ENCODE measurements at regions not wholly inside any gene's neighbourhood (a gene's known extent, or its start where the extent isn't known, plus 50 kb on each side); places are given as distances from the start of the nearest gene placed in this dataset.

- no peaks in the 10 kb centered on the region for H3K79me2 ChIP-seq
- no peaks in the 10 kb centered on the region for H3K9me2 ChIP-seq (replicated peaks; ENCODE audit: insufficient read depth)
- no peak for TF ChIP-seq EZH2phosphoT487 (IDR thresholded peaks at IDR 0.05; ENCODE audit: low read depth, severe bottlenecking, unreplicated experiment)
- no peak for TF ChIP-seq CTCF (IDR thresholded peaks at IDR 0.05; ENCODE audit: poor library complexity)
- no peak for TF ChIP-seq EZH2 (IDR thresholded peaks at IDR 0.05; ENCODE audit: borderline replicate concordance)
- H3K27ac ChIP-seq, result no peak overlapping the region
- WGBS (ENCODE audit: low lambda C conversion rate, missing lambda C conversion rate), result 91% methylated on average over 3 of the region's 3 CpGs
- H3K4me3 ChIP-seq, result no peak overlapping the region
- H3K9me3 ChIP-seq (ENCODE audit: low read depth), result no peaks in the 10 kb centered on the region
- no peaks in the 10 kb centered on the region for H3K36me3 ChIP-seq (replicated peaks; ENCODE audit: insufficient read depth, low read depth)
- no peak for DNase-seq (ENCODE audit: low spot score)
- no peaks in the 10 kb centered on the region for H3K27me3 ChIP-seq
- no peak overlapping the region for H3K4me2 ChIP-seq
- no peaks in the 10 kb centered on the region for H3K4me1 ChIP-seq (ENCODE audit: insufficient read depth)
- no peak overlapping the region for H2AFZ ChIP-seq
- H4K20me1 ChIP-seq (ENCODE audit: insufficient read depth, poor library complexity, severe bottlenecking), result no peaks in the 10 kb centered on the region
These were observed 151.0 kb upstream of the PAPPA start for GRCh38 chr9:116002624-116003023.

GRCh38 chr9:116003397-116003796 lies 150.2 kb upstream of the PAPPA start:
- no peak for DNase-seq (ENCODE audit: low spot score)
- 100% methylated on average over 1 of the region's 1 CpG for WGBS (ENCODE audit: low lambda C conversion rate, missing lambda C conversion rate)
- Histone ChIP-seq H3K4me3 (no peak overlapping the region), H3K9me3 (ENCODE audit: low read depth) (no peaks in the 10 kb centered on the region), H3K27ac (no peak overlapping the region), H3K36me3 (replicated peaks; ENCODE audit: insufficient read depth, low read depth) (no peaks in the 10 kb centered on the region), H3K27me3 (no peaks in the 10 kb centered on the region), H2AFZ (no peak overlapping the region), H3K9me2 (replicated peaks; ENCODE audit: insufficient read depth) (no peaks in the 10 kb centered on the region), H3K4me2 (no peak overlapping the region), H4K20me1 (ENCODE audit: insufficient read depth, poor library complexity, severe bottlenecking) (no peaks in the 10 kb centered on the region), H3K4me1 (ENCODE audit: insufficient read depth) (no peaks in the 10 kb centered on the region), H3K79me2 (no peaks in the 10 kb centered on the region)
- TF ChIP-seq EZH2 (IDR thresholded peaks at IDR 0.05; ENCODE audit: borderline replicate concordance) (no peak), EZH2phosphoT487 (IDR thresholded peaks at IDR 0.05; ENCODE audit: low read depth, severe bottlenecking, unreplicated experiment) (no peak), CTCF (IDR thresholded peaks at IDR 0.05; ENCODE audit: poor library complexity) (no peak)

- H3K9me2 ChIP-seq (replicated peaks; ENCODE audit: insufficient read depth), result no peaks in the 10 kb centered on the region
- no peaks in the 10 kb centered on the region for H3K4me1 ChIP-seq (ENCODE audit: insufficient read depth)
- H4K20me1 ChIP-seq (ENCODE audit: insufficient read depth, poor library complexity, severe bottlenecking), result no peaks in the 10 kb centered on the region
- no peak overlapping the region for H3K4me3 ChIP-seq
- no peak overlapping the region for H3K4me2 ChIP-seq
- no peak overlapping the region for H3K27ac ChIP-seq
- no peaks in the 10 kb centered on the region for H3K27me3 ChIP-seq
- H3K79me2 ChIP-seq, result no peaks in the 10 kb centered on the region
- TF ChIP-seq CTCF (IDR thresholded peaks at IDR 0.05; ENCODE audit: poor library complexity) (no peak), EZH2 (IDR thresholded peaks at IDR 0.05; ENCODE audit: borderline replicate concordance) (no peak), EZH2phosphoT487 (IDR thresholded peaks at IDR 0.05; ENCODE audit: low read depth, severe bottlenecking, unreplicated experiment) (no peak)
- WGBS (ENCODE audit: low lambda C conversion rate, missing lambda C conversion rate), result 74% methylated on average over 2 of the region's 2 CpGs
- no peaks in the 10 kb centered on the region for H3K36me3 ChIP-seq (replicated peaks; ENCODE audit: insufficient read depth, low read depth)
- no peaks in the 10 kb centered on the region for H3K9me3 ChIP-seq (ENCODE audit: low read depth)
- no peak for DNase-seq (ENCODE audit: low spot score)
- H2AFZ ChIP-seq, result no peak overlapping the region
These were observed 148.4 kb upstream of the PAPPA start for GRCh38 chr9:116005205-116005604.

GRCh38 chr9:116007824-116008223 lies 145.8 kb upstream of the PAPPA start:
- DNase-seq (ENCODE audit: low spot score), result no peak
- Histone ChIP-seq H3K27me3 (no peaks in the 10 kb centered on the region), H3K4me1 (ENCODE audit: insufficient read depth) (no peaks in the 10 kb centered on the region), H3K4me2 (no peak overlapping the region), H3K9me2 (replicated peaks; ENCODE audit: insufficient read depth) (no peaks in the 10 kb centered on the region), H3K4me3 (no peak overlapping the region), H3K27ac (no peak overlapping the region), H3K79me2 (no peaks in the 10 kb centered on the region), H3K36me3 (replicated peaks; ENCODE audit: insufficient read depth, low read depth) (no peaks in the 10 kb centered on the region), H4K20me1 (ENCODE audit: insufficient read depth, poor library complexity, severe bottlenecking) (no peaks in the 10 kb centered on the region), H3K9me3 (ENCODE audit: low read depth) (no peaks in the 10 kb centered on the region), H2AFZ (no peak overlapping the region)
- TF ChIP-seq CTCF (IDR thresholded peaks at IDR 0.05; ENCODE audit: poor library complexity), result no peak
- no peak for TF ChIP-seq EZH2 (IDR thresholded peaks at IDR 0.05; ENCODE audit: borderline replicate concordance)
- TF ChIP-seq EZH2phosphoT487 (IDR thresholded peaks at IDR 0.05; ENCODE audit: low read depth, severe bottlenecking, unreplicated experiment), result no peak
- 88% methylated on average over 2 of the region's 2 CpGs for WGBS (ENCODE audit: low lambda C conversion rate, missing lambda C conversion rate)
